A673 (cell line): ENCODE measurements at regions not wholly inside any gene's neighbourhood (a gene's known extent, or its start where the extent isn't known, plus 50 kb on each side); places are given as distances from the start of the nearest gene placed in this dataset.

Source experiments
- CTCF ChIP-seq: fragments of 300-800, 200-600 bp; sonication (generic); conservative IDR thresholded peaks from 2 replicates; pipeline ENCODE4 v1.5.1; 2017; ENCODE audit warnings: low read depth, mild to moderate bottlenecking, antibody characterized with exemption, low read length, moderate library complexity, mixed read lengths
- EZH2 ChIP-seq: fragments of 200-600 bp; sonication (generic); IDR thresholded peaks from 2 replicates; pipeline ENCODE4 v1.6.1; 2017; ENCODE audit warnings: borderline replicate concordance, low read depth, mild to moderate bottlenecking, mixed read lengths, antibody characterized with exemption, low read length; ENCODE audit not compliant: poor library complexity, severe bottlenecking

DNA sequence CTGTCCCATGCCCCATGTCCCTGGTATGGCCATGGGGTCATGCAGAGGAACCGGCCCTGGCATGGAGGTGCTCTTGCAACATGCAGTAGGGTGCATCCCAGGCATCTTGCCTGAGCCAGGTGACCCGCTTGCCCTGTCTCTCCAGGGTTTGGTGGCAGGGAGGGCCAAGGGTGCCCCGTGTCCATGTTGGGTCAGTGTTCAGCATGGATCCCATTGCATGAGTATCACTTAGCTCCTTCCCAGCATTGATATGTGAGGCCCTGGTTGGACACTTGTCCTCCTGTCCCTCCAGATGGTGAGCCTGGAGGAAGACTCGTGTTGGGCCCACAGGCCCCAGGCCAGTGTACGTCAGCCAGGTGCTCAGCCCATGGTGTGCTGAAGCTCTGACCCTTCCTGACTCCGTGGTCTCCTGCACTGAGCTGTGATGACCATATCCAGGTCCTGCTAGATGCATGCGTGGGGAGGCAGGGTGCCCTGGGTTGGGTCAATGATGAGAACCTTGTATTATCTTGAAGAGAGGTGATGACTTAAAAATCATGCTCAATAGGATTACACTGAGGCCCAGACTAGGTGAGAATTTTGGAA is 205.0 kb downstream of the UBE3A start:
- TF ChIP-seq CTCF = no peak
- TF ChIP-seq EZH2 = no peak
